T-helper 1 cell treated with Interleukin-12 subunit alpha and Interleukin-12 subunit beta and Interleukin-4 antibody, amounts not matched to agents 30 μg/mL and 1 μg/mL, for 36 hours (primary cell): ENCODE measurements at regions not wholly inside any gene's neighbourhood (a gene's known extent, or its start where the extent isn't known, plus 50 kb on each side); places are given as distances from the start of the nearest gene placed in this dataset.
"Not testable (repeated sequence)": the region's sequence is repeated elsewhere in the genome, so short reads cannot be mapped to it uniquely, and the experiment has no call there.

Experiments
- H3K27ac Mint-ChIP-seq: one replicate; pipeline ENCODE4 v1.8.0; 2021; ENCODE audit warnings: mild to moderate bottlenecking, mixed read lengths
- H3K27me3 Mint-ChIP-seq: one replicate; pipeline ENCODE4 v1.8.0; 2021; ENCODE audit warnings: low read depth, mixed read lengths
- H3K36me3 Mint-ChIP-seq: one replicate; pipeline ENCODE4 v1.8.0; 2021; ENCODE audit warnings: low read depth, mixed read lengths
- H3K4me1 Mint-ChIP-seq: one replicate; pipeline ENCODE4 v1.8.0; 2021; ENCODE audit warnings: low read depth, mixed read lengths
- H3K4me3 Mint-ChIP-seq: one replicate; pipeline ENCODE4 v1.8.0; 2021; ENCODE audit warnings: mild to moderate bottlenecking, moderate library complexity, mixed read lengths
- H3K9me3 Mint-ChIP-seq: one replicate; pipeline ENCODE4 v1.8.0; 2021; ENCODE audit warnings: mixed read lengths

DNA sequence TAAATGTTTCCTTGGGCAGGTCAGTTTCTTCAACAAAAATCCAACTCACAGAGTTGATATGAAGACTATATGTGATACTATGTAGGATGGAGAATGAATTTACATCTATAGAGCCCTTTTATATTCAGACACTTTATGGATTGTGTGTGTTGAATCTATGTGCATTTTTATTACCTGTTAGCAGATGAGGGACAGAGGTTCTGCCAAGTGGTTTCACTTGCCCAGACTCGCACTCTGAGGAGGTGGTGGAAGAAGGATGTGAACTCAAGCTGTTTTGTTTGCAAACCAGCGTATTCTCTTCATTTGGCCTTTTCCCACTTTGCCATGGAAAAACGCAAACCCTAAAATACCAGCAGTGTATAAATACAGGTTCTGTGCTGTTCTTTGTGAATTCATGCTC, 237.6 kb downstream of the TDRD15 start:
- no peak overlapping the region for H3K27ac Mint-ChIP-seq
- H3K27me3 Mint-ChIP-seq, result no peaks in the 10 kb centered on the region
- no peaks in the 10 kb centered on the region for H3K9me3 Mint-ChIP-seq
- H3K36me3 Mint-ChIP-seq, result no peaks in the 10 kb centered on the region
- no peaks in the 10 kb centered on the region for H3K4me1 Mint-ChIP-seq
- H3K4me3 Mint-ChIP-seq, result no peak overlapping the region

- no peaks in the 10 kb centered on the region for H3K4me1 Mint-ChIP-seq
- no peaks in the 10 kb centered on the region for H3K27me3 Mint-ChIP-seq
- H3K4me3 Mint-ChIP-seq, result no peak overlapping the region
- no peaks in the 10 kb centered on the region for H3K9me3 Mint-ChIP-seq
- H3K27ac Mint-ChIP-seq, result no peak overlapping the region
- H3K36me3 Mint-ChIP-seq, result no peaks in the 10 kb centered on the region
Measured at GRCh38 chr2:21361957-21362486, 238.3 kb downstream of the TDRD15 start.

DNA sequence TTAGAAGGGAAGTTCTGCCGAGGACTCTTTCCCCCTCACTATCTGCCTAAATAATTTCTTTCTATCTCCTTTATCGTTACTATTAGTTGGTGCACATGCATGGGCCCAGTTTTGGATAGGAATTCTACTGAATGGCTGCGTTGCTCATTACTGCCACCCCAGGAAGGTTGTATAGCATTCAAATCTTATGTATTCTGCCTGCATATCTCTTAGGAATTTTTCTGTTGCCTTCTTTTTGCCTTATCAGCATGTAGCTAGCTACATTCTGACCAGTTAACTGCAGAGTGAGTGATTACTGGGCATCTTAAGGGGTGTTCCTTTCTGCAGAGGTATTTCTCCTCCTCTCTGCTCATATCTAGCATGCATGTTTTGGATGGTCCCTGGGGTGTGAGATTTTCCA, 239.6 kb downstream of the TDRD15 start:
- no peaks in the 10 kb centered on the region for H3K27me3 Mint-ChIP-seq
- H3K9me3 Mint-ChIP-seq, result no peaks in the 10 kb centered on the region
- no peaks in the 10 kb centered on the region for H3K4me1 Mint-ChIP-seq
- no peaks in the 10 kb centered on the region for H3K36me3 Mint-ChIP-seq
- H3K4me3 Mint-ChIP-seq, result no peak overlapping the region
- no peak overlapping the region for H3K27ac Mint-ChIP-seq

GRCh38 chr2:21367421-21367820, 243.7 kb downstream of the TDRD15 start:
- Mint-ChIP-seq H3K27ac (no peak overlapping the region), H3K4me1 (no peaks in the 10 kb centered on the region), H3K27me3 (no peaks in the 10 kb centered on the region), H3K36me3 (no peaks in the 10 kb centered on the region), H3K9me3 (no peaks in the 10 kb centered on the region), H3K4me3 (no peak overlapping the region)

DNA sequence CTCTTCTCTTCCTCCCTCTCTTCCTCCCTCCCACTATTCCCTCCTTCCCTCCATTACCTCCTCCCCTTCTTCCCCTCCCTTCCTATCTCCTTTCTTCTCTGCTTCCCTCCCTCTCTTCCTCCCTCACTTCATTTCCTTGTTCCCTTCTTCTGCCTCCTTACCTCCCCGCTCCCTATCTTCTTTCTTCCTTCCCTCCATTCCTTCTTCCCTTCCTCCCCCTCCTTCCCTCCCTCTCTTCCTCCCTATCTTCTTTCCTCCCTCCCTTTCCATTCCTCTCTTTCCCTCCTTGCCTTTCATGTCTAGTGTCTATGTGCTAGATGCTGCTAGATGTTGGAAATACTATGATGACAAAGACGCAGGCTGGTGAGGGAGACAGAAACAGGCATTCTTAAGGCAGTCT, 246.0 kb downstream of the TDRD15 start:
- Mint-ChIP-seq H3K9me3 (no peaks in the 10 kb centered on the region), H3K27ac (no peak overlapping the region), H3K36me3 (no peaks in the 10 kb centered on the region), H3K4me1 (no peaks in the 10 kb centered on the region), H3K4me3 (no peak overlapping the region), H3K27me3 (no peaks in the 10 kb centered on the region)

DNA sequence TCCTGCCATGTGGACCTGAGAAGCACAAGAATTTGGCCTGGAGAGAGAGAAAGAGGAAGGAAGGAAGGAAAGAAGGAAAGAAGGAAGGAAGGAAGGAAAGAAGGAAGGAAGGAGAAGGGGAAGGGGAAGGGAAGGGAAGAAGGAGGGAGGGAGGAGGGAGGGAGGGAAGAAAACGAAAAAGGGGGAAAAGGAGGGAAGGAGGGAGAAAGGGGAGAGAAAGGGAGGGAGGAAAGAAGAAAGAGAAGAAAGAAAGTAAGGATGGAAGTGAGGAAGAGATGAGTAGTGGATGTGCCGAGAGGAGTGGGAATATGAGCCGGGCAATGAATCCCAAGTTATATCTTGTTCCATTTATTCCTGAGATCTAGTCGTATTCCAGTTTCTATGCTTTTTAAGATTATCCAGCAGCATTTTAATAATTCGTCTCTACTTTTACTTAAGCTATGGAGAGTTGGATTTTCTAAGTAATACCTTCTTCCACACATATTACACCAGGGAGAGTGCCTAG, 247.8 kb downstream of the TDRD15 start:
- Mint-ChIP-seq H3K4me1 (no peaks in the 10 kb centered on the region), H3K4me3 (no peak overlapping the region), H3K27ac (no peak overlapping the region), H3K27me3 (no peaks in the 10 kb centered on the region), H3K36me3 (no peaks in the 10 kb centered on the region), H3K9me3 (no peaks in the 10 kb centered on the region)

DNA sequence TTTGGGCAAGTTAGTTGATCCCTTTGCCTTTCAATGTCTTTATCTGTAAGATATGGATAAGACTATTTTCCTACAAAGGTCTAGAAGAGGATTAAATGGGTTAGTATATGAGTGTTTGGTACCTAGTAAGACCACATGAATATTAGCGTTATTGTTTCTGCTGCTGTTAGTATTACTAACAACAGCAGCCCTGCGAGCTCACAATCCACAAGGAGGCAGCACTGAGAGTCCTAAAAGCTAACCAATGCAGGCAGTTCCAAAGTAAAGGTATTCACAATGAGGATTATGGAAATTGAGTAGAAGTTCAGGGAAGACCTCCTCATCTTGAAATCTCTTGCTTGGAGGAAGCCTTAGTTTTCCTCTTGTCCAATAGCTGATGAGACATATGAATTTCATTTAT, 248.9 kb downstream of the TDRD15 start:
- Mint-ChIP-seq H3K27ac (no peak overlapping the region), H3K27me3 (no peaks in the 10 kb centered on the region), H3K9me3 (no peaks in the 10 kb centered on the region), H3K4me3 (no peak overlapping the region), H3K36me3 (no peaks in the 10 kb centered on the region), H3K4me1 (no peaks in the 10 kb centered on the region)

- no peak overlapping the region for H3K27ac Mint-ChIP-seq
- no peak overlapping the region for H3K4me3 Mint-ChIP-seq
- no peaks in the 10 kb centered on the region for H3K4me1 Mint-ChIP-seq
- H3K9me3 Mint-ChIP-seq, result no peaks in the 10 kb centered on the region
- no peaks in the 10 kb centered on the region for H3K27me3 Mint-ChIP-seq
- H3K36me3 Mint-ChIP-seq, result no peaks in the 10 kb centered on the region
Measured at GRCh38 chr2:21376864-21377263, 253.1 kb downstream of the TDRD15 start.

DNA sequence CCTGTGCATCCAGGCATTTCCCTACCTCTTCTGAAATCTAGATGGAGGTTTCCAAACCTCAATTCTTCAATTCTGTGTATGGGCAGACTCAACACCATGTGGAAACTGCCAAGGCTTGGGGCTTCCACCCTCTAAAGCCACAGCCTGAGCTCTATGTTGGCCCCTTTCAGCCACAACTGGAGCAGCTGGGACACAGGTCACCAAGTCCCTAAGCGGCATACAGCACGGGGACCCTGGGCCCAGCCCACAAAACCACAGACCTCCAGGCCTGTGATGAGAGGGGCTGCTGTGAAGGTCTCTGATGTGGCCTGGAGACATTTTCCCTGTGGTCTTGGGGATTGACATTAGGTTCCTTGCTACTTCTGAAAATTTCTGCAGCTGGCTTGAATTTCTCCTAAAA, 255.4 kb downstream of the TDRD15 start:
- no peaks in the 10 kb centered on the region for H3K9me3 Mint-ChIP-seq
- no peaks in the 10 kb centered on the region for H3K27me3 Mint-ChIP-seq

DNA sequence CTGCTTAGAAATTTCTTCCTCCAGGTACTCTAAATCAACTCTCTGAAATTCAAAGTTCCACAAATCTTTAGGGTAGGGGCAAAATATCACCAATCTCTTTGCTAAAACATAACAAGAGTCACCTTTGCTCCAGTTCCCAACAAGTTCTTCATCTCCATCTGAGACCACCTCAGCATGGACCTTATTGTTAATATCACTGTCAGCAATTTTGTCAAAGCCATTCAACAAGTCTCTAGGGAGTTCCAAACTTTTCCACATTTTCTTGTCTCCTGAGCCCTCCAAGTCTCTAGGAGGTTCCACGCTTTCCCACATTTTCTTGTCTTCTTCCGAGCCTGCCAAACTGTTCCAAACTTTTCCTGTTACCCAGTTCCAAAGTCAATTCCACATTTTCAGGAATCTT, 255.9 kb downstream of the TDRD15 start:
- not testable (repeated sequence) for H3K27me3 Mint-ChIP-seq, H3K27ac Mint-ChIP-seq, H3K4me1 Mint-ChIP-seq, H3K9me3 Mint-ChIP-seq, H3K36me3 Mint-ChIP-seq, H3K4me3 Mint-ChIP-seq

More for the DNA sequence above, 255.4 kb downstream of the TDRD15 start:
- no peaks in the 10 kb centered on the region for H3K4me1 Mint-ChIP-seq
- no peak overlapping the region for H3K27ac Mint-ChIP-seq
- H3K36me3 Mint-ChIP-seq, result no peaks in the 10 kb centered on the region
- no peak overlapping the region for H3K4me3 Mint-ChIP-seq

- Mint-ChIP-seq H3K4me3 (no peak overlapping the region), H3K36me3 (no peaks in the 10 kb centered on the region), H3K4me1 (no peaks in the 10 kb centered on the region), H3K9me3 (no peaks in the 10 kb centered on the region), H3K27me3 (no peaks in the 10 kb centered on the region), H3K27ac (no peak overlapping the region)
Measured at GRCh38 chr2:21381421-21381820, 257.7 kb downstream of the TDRD15 start.

DNA sequence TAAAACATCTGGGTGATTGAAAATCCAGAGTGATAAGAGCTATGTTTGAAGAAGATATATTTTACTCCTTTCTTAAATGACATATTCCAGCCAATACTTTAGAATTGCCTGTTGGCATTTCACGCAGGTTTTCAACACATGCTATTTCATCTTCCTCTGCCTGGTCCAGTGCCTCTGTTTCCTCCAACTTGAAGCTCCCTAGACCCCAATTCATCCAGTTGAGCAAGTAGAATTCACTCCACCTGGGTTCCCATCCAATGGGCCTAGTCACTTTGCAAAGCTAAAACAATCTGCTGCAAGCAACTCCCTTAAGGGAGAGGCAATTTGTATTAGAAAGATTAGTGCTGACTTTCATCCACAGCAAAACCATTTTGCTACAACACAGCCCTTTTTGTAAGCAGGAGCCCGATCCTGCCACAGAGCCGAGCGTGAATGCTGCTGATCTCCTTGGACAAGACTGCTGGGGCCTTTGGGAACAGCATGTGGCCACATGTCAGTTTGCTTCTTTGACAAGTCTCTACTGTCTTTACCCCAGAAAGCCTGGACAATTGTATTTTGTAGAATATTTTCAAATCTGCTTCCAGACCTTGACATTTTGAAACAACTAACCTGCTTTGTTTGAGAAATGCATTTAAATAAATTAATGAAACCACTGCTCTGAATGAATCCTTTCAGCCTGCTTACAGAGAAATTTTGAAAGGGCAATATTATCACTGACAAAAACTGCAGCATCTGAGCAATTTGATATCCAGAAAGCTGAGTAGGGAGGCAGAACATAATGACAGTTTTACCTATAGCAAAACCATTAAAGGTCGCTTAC, 259.1 kb downstream of the TDRD15 start:
- Mint-ChIP-seq H3K27ac (no peak overlapping the region), H3K4me1 (no peaks in the 10 kb centered on the region), H3K9me3 (no peaks in the 10 kb centered on the region), H3K27me3 (no peaks in the 10 kb centered on the region), H3K4me3 (no peak overlapping the region), H3K36me3 (no peaks in the 10 kb centered on the region)

DNA sequence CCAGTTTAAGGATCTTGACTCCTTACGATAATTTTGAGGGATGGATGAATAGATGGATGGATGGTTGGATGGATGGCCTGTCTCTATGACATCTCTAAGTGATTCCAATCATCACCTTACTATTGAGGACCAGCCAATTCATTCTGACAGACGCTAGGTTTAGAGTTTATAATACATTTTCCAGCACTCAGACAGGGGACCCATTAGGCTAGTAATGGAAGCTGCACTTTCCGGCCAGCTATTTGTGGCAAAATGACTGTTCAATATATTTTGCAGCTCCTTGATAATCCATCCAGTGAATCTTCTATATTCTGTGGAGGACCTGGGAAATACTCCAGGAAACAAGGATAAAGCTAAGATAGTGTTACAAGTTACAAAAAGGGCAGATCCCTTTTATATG, 262.9 kb downstream of the TDRD15 start:
- H3K27me3 Mint-ChIP-seq, result no peaks in the 10 kb centered on the region
- H3K27ac Mint-ChIP-seq, result no peak overlapping the region
- no peaks in the 10 kb centered on the region for H3K4me1 Mint-ChIP-seq
- no peak overlapping the region for H3K4me3 Mint-ChIP-seq
- H3K9me3 Mint-ChIP-seq, result no peaks in the 10 kb centered on the region
- H3K36me3 Mint-ChIP-seq, result no peaks in the 10 kb centered on the region

DNA sequence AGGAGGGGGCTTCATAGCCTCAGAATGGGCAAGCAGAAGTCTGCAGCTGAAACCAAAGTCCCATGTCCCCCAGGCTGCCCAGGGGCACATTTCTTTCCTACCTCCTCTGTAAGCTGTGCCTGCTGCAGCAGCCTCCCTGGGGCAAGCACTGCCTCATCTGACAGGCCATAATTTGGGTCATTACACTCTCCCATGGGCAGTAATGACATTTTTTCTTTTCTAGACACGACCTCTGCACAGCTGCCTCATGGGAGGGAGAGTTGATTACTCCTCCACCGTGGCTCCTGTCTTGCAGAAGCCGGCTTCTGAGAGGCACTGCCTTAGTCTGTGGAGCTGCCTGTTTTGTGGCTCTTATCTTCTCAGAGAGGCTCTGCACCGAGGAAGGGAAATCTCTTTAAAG, 268.9 kb downstream of the TDRD15 start:
- no peaks in the 10 kb centered on the region for H3K27me3 Mint-ChIP-seq
- H3K27ac Mint-ChIP-seq, result no peak overlapping the region
- H3K4me3 Mint-ChIP-seq, result no peak overlapping the region
- H3K9me3 Mint-ChIP-seq, result no peaks in the 10 kb centered on the region
- no peaks in the 10 kb centered on the region for H3K36me3 Mint-ChIP-seq
- no peaks in the 10 kb centered on the region for H3K4me1 Mint-ChIP-seq

DNA sequence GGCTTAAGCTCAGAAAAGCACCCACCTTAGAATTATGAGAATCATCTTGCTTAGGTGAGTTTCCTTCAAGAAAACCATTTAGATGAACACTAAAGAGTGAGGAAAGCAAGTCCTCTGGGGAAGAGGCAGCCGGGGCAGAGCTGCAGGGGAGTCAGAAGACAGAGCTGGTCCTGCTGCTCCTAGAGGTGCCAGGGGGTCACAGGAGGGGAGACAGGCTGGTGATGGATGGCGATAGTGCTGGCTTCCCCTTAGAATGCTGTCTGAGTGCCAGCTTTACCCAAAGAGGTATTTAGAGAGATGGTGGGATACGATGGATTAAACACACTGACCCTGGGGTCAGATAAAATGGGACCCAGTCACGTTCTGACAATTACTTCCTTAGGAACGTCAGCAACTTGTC, 269.4 kb downstream of the TDRD15 start:
- no peaks in the 10 kb centered on the region for H3K9me3 Mint-ChIP-seq

More for the DNA sequence above, 269.4 kb downstream of the TDRD15 start:
- Mint-ChIP-seq H3K27me3 (no peaks in the 10 kb centered on the region), H3K36me3 (no peaks in the 10 kb centered on the region), H3K4me3 (no peak overlapping the region), H3K4me1 (no peaks in the 10 kb centered on the region), H3K27ac (no peak overlapping the region)
